HepG2 (cell line): ENCODE measurements at regions not wholly inside any gene's neighbourhood (a gene's known extent, or its start where the extent isn't known, plus 50 kb on each side); places are given as distances from the start of the nearest gene placed in this dataset.

Experiments
- ATAC-seq: fragments of 200-7000 bp; cut with Tn5 transposase; 3 replicates; pipeline ENCODE4 v1.9.1; 2020; ENCODE audit warnings: mild to moderate bottlenecking, moderate library complexity
- BruUV-seq: library from RNA; stranded (reverse); fragments of 400-500 nt; replicated peaks from 2 replicates; lab custom pipeline; 2021; lab: Mats Ljungman, UMichigan
- CTCF ChIA-PET: fragments of 300-600 bp; formaldehyde crosslinking; extraction: SDS; loops from one replicate; lab custom pipeline; 2021; ENCODE audit warnings: low total read pairs, inconsistent platforms, low intra/inter-chr PET ratio; lab: Yijun Ruan, JAX
- POLR2A ChIA-PET: fragments of 350-600 bp; sonication (Branson Sonifier 250); formaldehyde crosslinking; loops from one replicate; lab custom pipeline; 2020; ENCODE audit warnings: antibody characterized with exemption, inconsistent platforms; lab: Yijun Ruan, JAX
- DNase-seq: peaks from one replicate; pipeline ENCODE4 v3.0.0-alpha.2; 2015; ENCODE audit warnings: low spot score
- FAIRE-seq: peaks from 3 replicates; lab custom pipeline; 2011; peaks lifted over from hg19 to GRCh38; lab: Jason Lieb, UNC
- H2AFZ ChIP-seq: one replicate; pipeline ENCODE4 v1.6.1; 2011; ENCODE audit warnings: low read length, inconsistent platforms
- H3K27ac ChIP-seq: fragments of 300-600 bp; 3 replicates; pipeline ENCODE4 v1.8.0; 2011; ENCODE audit warnings: mixed run types, mild to moderate bottlenecking, mixed read lengths, low read length, inconsistent platforms; ENCODE audit not compliant: insufficient read depth; ENCODE audit errors: extremely low read length
- H3K27me3 ChIP-seq, 2 experiments: fragments of 200-600 bp in 1 of 2; 2 replicates in 1 of 2; 3 replicates in 1 of 2; pipeline versions ENCODE4 v1.6.0 to v1.8.0; 2011; ENCODE audit warnings: low read length in 2 of 2, mild to moderate bottlenecking in 2 of 2, moderate library complexity in 2 of 2, inconsistent platforms in 1 of 2; ENCODE audit not compliant: insufficient read depth in 2 of 2, control insufficient read depth in 1 of 2
- H3K36me3 ChIP-seq, 2 experiments: fragments of 200-600 bp in 1 of 2; replicated peaks in 1 of 2; 2 replicates in 1 of 2; 3 replicates in 1 of 2; pipeline versions ENCODE4 v1.5.1 to v1.8.0; 2011; ENCODE audit warnings: low read length in 2 of 2, inconsistent platforms in 1 of 2; ENCODE audit not compliant: insufficient read depth in 2 of 2, control insufficient read depth in 1 of 2
- H3K4me1 ChIP-seq: 2 replicates; pipeline ENCODE4 v1.5.1; 2012; ENCODE audit warnings: low read length, inconsistent platforms; ENCODE audit not compliant: insufficient read depth
- H3K4me2 ChIP-seq: 2 replicates; pipeline ENCODE4 v1.6.0; 2011; ENCODE audit warnings: low read depth, low read length, inconsistent platforms
- H3K4me3 ChIP-seq, 3 experiments: fragments of 200-600 bp in 1 of 3; sonication (generic), shearing (Covaris generic) in 1 of 3; replicated peaks in 1 of 3; 2 replicates each; pipeline ENCODE4 v1.5.1; 2011 to 2016; ENCODE audit warnings: low read length in 3 of 3, inconsistent platforms in 2 of 3, low read depth in 2 of 3, mild to moderate bottlenecking in 2 of 3, control low read depth in 1 of 3, mixed read lengths in 1 of 3; ENCODE audit not compliant: insufficient read depth in 1 of 3
- H3K79me2 ChIP-seq: one replicate; pipeline ENCODE4 v1.6.1; 2011; ENCODE audit warnings: low read length, inconsistent platforms; ENCODE audit not compliant: insufficient read depth
- H3K9ac ChIP-seq: 2 replicates; pipeline ENCODE4 v1.6.0; 2011; ENCODE audit warnings: mild to moderate bottlenecking, low read depth, low read length, inconsistent platforms; ENCODE audit not compliant: insufficient read depth
- H3K9me3 ChIP-seq: 2 replicates; pipeline ENCODE4 v1.5.1; 2012; ENCODE audit warnings: mild to moderate bottlenecking, low read length
- H4K20me1 ChIP-seq: 2 replicates; pipeline ENCODE4 v1.6.0; 2011; ENCODE audit warnings: inconsistent platforms, mild to moderate bottlenecking, low read length, moderate library complexity; ENCODE audit not compliant: insufficient read depth
- ATF4 ChIP-seq, 2 experiments: fragments of 450-650 bp in 1 of 2; sonication (generic) in 1 of 2; formaldehyde crosslinking; IDR thresholded peaks; 2 replicates each; pipeline versions ENCODE4 v1.5.0 to v1.8.0; 2020 to 2022; ENCODE audit warnings: mild to moderate bottlenecking in 1 of 2, missing genetic modification reagents in 1 of 2
- E2F5 ChIP-seq: sonication (generic); formaldehyde crosslinking; conservative IDR thresholded peaks from 2 replicates; pipeline ENCODE4 v1.4.0; 2020; ENCODE audit warnings: missing genetic modification reagents
- GABPA ChIP-seq, 2 experiments: IDR thresholded peaks; 2 replicates each; pipeline ENCODE4 v1.6.1; 2011 to 2016; ENCODE audit warnings: low read depth in 2 of 2, low read length in 1 of 2, missing biosample characterization in 1 of 2, missing genetic modification characterization in 1 of 2
- GPN1 ChIP-seq: sonication (generic); formaldehyde crosslinking; IDR thresholded peaks from 2 replicates; pipeline ENCODE4 v1.5.1; 2020; ENCODE audit warnings: missing genetic modification reagents, borderline replicate concordance
- HIVEP1 ChIP-seq: sonication (generic); formaldehyde crosslinking; IDR thresholded peaks from 2 replicates; pipeline ENCODE4 v1.4.0; 2020; ENCODE audit warnings: mild to moderate bottlenecking, missing genetic modification reagents
- HOXA5 ChIP-seq: sonication (generic); formaldehyde crosslinking; IDR thresholded peaks from 2 replicates; pipeline ENCODE4 v1.4.0; 2020; ENCODE audit warnings: missing genetic modification reagents
- KLF13 ChIP-seq: sonication (generic); formaldehyde crosslinking; IDR thresholded peaks from 2 replicates; pipeline ENCODE4 v1.4.0; 2020; ENCODE audit warnings: mild to moderate bottlenecking, missing genetic modification reagents
- MAF1 ChIP-seq: sonication (generic); formaldehyde crosslinking; IDR thresholded peaks from 2 replicates; pipeline ENCODE4 v1.5.0; 2020; ENCODE audit warnings: missing genetic modification reagents, borderline replicate concordance
- MIXL1 ChIP-seq: IDR thresholded peaks from 2 replicates; pipeline ENCODE4 v1.6.1; 2016
- MTF2 ChIP-seq: sonication (generic); formaldehyde crosslinking; IDR thresholded peaks from 2 replicates; pipeline ENCODE4 v1.5.0; 2020; ENCODE audit warnings: missing genetic modification reagents, borderline replicate concordance
- RBAK ChIP-seq: sonication (generic); formaldehyde crosslinking; IDR thresholded peaks from 2 replicates; pipeline ENCODE4 v1.5.1; 2020; ENCODE audit warnings: mild to moderate bottlenecking, missing genetic modification reagents
- SRSF9 ChIP-seq: fragments of 200-400 bp; formaldehyde crosslinking; IDR thresholded peaks from 2 replicates; pipeline ENCODE4 v1.6.1; 2018; ENCODE audit warnings: borderline replicate concordance, mild to moderate bottlenecking, low read depth, low read length; ENCODE audit not compliant: insufficient read depth, poor library complexity, severe bottlenecking
- TP53 ChIP-seq: sonication (generic); formaldehyde crosslinking; conservative IDR thresholded peaks from 2 replicates; pipeline ENCODE4 v1.4.0; 2020; ENCODE audit warnings: missing genetic modification reagents
- ZKSCAN8 ChIP-seq: IDR thresholded peaks from 2 replicates; pipeline ENCODE4 v1.6.1; 2016; ENCODE audit warnings: borderline replicate concordance, missing genetic modification reagents, missing compliant biosample characterization
- ZNF101 ChIP-seq: sonication (generic); formaldehyde crosslinking; IDR thresholded peaks from 2 replicates; pipeline ENCODE4 v1.4.0; 2020; ENCODE audit warnings: mild to moderate bottlenecking, low read depth, missing genetic modification reagents, borderline replicate concordance
- ZNF512 ChIP-seq: sonication (generic); formaldehyde crosslinking; IDR thresholded peaks from 2 replicates; pipeline ENCODE4 v1.4.0; 2020; ENCODE audit warnings: mild to moderate bottlenecking, missing genetic modification reagents
- WGBS: methylation state at CpG from one replicate; pipeline ENCODE4 v1.1.6; 2017; ENCODE audit warnings: low lambda C conversion rate; 5-methylcytosine and 5-hydroxymethylcytosine counted together
- in situ Hi-C: cut with HindIII; loops from 2 replicates; pipeline ENCODE4 v1.10.0; 2017; ENCODE audit warnings: low pct_unique_long_range_greater_than_20kb; ENCODE audit not compliant: extremely low pct_ligation_motif_present
- intact Hi-C: fragments of 100-400 bp; cut with micrococcal nuclease; formaldehyde crosslinking; loops from one replicate; pipeline ENCODE4 v1.10.0; 2022; ENCODE audit not compliant: unreplicated experiment

GRCh38 chr6:141719476-141719875 is 413.2 kb upstream of the GJE1 start:
- 8% methylated on average over 5 of the region's 5 CpGs for WGBS
- ChIA-PET POLR2A (no interaction called here), CTCF (no interaction called here)
- ATAC-seq (no peak), FAIRE-seq (no peak), DNase-seq (no peak)
- TF ChIP-seq SRSF9 (no peak), GPN1 (CRISPR knock-in tag) (no peak), HOXA5 (CRISPR knock-in tag) (no peak), MAF1 (CRISPR knock-in tag) (no peak), E2F5 (CRISPR knock-in tag) (no peak), MTF2 (CRISPR knock-in tag) (no peak), HIVEP1 (no peak), ZNF101 (CRISPR knock-in tag) (no peak), KLF13 (no peak), ZKSCAN8 (CRISPR knock-in tag) (no peak), RBAK (CRISPR knock-in tag) (no peak), GABPA (IDR thresholded peaks at IDR 0.05; ENCODE audit: low read depth, low read length) (no peak), GABPA (CRISPR knock-in tag; IDR thresholded peaks at IDR 0.05; ENCODE audit: low read depth) (no peak), MIXL1 (CRISPR knock-in tag) (no peak), ZNF512 (CRISPR knock-in tag) (no peak), ATF4 (CRISPR knock-in tag; IDR thresholded peaks at IDR 0.05) (no peak), TP53 (CRISPR knock-in tag) (no peak)
- H2AFZ ChIP-seq, result no peak overlapping the region
- in situ Hi-C loops (no loop called here), intact Hi-C loops (no loop called here)
- H3K4me1 ChIP-seq, result no peaks in the 10 kb centered on the region
- no TSS peak for BruUV-seq
- no peaks in the 10 kb centered on the region for H3K9me3 ChIP-seq
- H3K9ac ChIP-seq, result no peak overlapping the region
- no peaks in the 10 kb centered on the region for H3K27me3 ChIP-seq
- H3K79me2 ChIP-seq, result no peaks in the 10 kb centered on the region
- no peaks in the 10 kb centered on the region for H3K36me3 ChIP-seq
- H3K27ac ChIP-seq, result no peak overlapping the region
- no peak overlapping the region for H3K4me3 ChIP-seq
- H3K4me2 ChIP-seq, result no peak overlapping the region
- no peaks in the 10 kb centered on the region for H4K20me1 ChIP-seq
